HFFc6 (cell line): ENCODE measurements at regions not wholly inside any gene's neighbourhood (a gene's known extent, or its start where the extent isn't known, plus 50 kb on each side); places are given as distances from the start of the nearest gene placed in this dataset.

Experiments
- DNase-seq: peaks from one replicate; pipeline ENCODE4 v3.0.0-alpha.2; 2018
- H3K27ac Mint-ChIP-seq: 2 replicates; pipeline ENCODE4 v1.8.0; 2020; ENCODE audit warnings: mild to moderate bottlenecking, mixed read lengths
- H3K27me3 Mint-ChIP-seq: 2 replicates; pipeline ENCODE4 v1.8.0; 2021; ENCODE audit warnings: mild to moderate bottlenecking, moderate library complexity, mixed read lengths; ENCODE audit not compliant: insufficient read depth
- H3K36me3 Mint-ChIP-seq: 2 replicates; pipeline ENCODE4 v1.8.0; 2021; ENCODE audit warnings: low read depth, mixed read lengths
- H3K4me1 Mint-ChIP-seq: 2 replicates; pipeline ENCODE4 v1.8.0; 2020; ENCODE audit warnings: low read depth, mixed read lengths
- H3K4me3 Mint-ChIP-seq: 2 replicates; pipeline ENCODE4 v1.8.0; 2020; ENCODE audit warnings: mild to moderate bottlenecking, moderate library complexity, mixed read lengths
- H3K9me3 Mint-ChIP-seq: 2 replicates; pipeline ENCODE4 v1.8.0; 2020; ENCODE audit warnings: mild to moderate bottlenecking, mixed read lengths
- CTCF ChIP-seq: fragments of 200-600 bp; sonication (generic); IDR thresholded peaks from 2 replicates; pipeline ENCODE4 v1.5.0; 2021; ENCODE audit warnings: antibody characterized with exemption, mild to moderate bottlenecking

GRCh38 chr9:20255052-20255451 is 367.2 kb downstream of the MLLT3 start:
- no peaks in the 10 kb centered on the region for H3K4me1 Mint-ChIP-seq
- H3K9me3 Mint-ChIP-seq, result no peaks in the 10 kb centered on the region
- no peak overlapping the region for H3K27ac Mint-ChIP-seq
- no peak for DNase-seq
- H3K4me3 Mint-ChIP-seq, result no peak overlapping the region
- H3K27me3 Mint-ChIP-seq, result peaks cover 14% of the 10 kb centered on the region
- no peaks in the 10 kb centered on the region for H3K36me3 Mint-ChIP-seq
- TF ChIP-seq CTCF, result no peak

GRCh38 chr9:20253635-20254034 is 368.7 kb downstream of the MLLT3 start:
- no peak for DNase-seq
- Mint-ChIP-seq H3K36me3 (no peaks in the 10 kb centered on the region), H3K4me3 (no peak overlapping the region), H3K27ac (no peak overlapping the region), H3K27me3 (peaks cover 10% of the 10 kb centered on the region), H3K4me1 (no peaks in the 10 kb centered on the region), H3K9me3 (no peaks in the 10 kb centered on the region)
- TF ChIP-seq CTCF, result no peak

GRCh38 chr9:20252778-20253177 is 369.5 kb downstream of the MLLT3 start:
- TF ChIP-seq CTCF, result no peak
- H3K4me3 Mint-ChIP-seq, result no peak overlapping the region

GRCh38 chr9:20250791-20251190 is 371.5 kb downstream of the MLLT3 start:
- H3K36me3 Mint-ChIP-seq, result no peaks in the 10 kb centered on the region
- no peak for DNase-seq
- H3K27me3 Mint-ChIP-seq, result peaks cover 5% of the 10 kb centered on the region
- no peak overlapping the region for H3K4me3 Mint-ChIP-seq
- no peak overlapping the region for H3K27ac Mint-ChIP-seq
- no peaks in the 10 kb centered on the region for H3K9me3 Mint-ChIP-seq
- no peaks in the 10 kb centered on the region for H3K4me1 Mint-ChIP-seq
- TF ChIP-seq CTCF, result no peak

More at GRCh38 chr9:20252778-20253177, 369.5 kb downstream of the MLLT3 start:
- H3K36me3 Mint-ChIP-seq, result no peaks in the 10 kb centered on the region
- H3K9me3 Mint-ChIP-seq, result no peaks in the 10 kb centered on the region
- H3K27me3 Mint-ChIP-seq, result peaks cover 5% of the 10 kb centered on the region
- no peak for DNase-seq
- no peaks in the 10 kb centered on the region for H3K4me1 Mint-ChIP-seq
- H3K27ac Mint-ChIP-seq, result no peak overlapping the region

GRCh38 chr9:20244271-20244670 is 378.0 kb downstream of the MLLT3 start:
- Mint-ChIP-seq H3K27ac (no peak overlapping the region), H3K4me3 (no peak overlapping the region), H3K4me1 (no peaks in the 10 kb centered on the region), H3K9me3 (no peaks in the 10 kb centered on the region), H3K27me3 (peaks cover 17% of the 10 kb centered on the region), H3K36me3 (no peaks in the 10 kb centered on the region)
- no peak for TF ChIP-seq CTCF
- DNase-seq, result no peak

- Mint-ChIP-seq H3K36me3 (no peaks in the 10 kb centered on the region), H3K4me1 (no peaks in the 10 kb centered on the region), H3K27me3 (peaks cover 17% of the 10 kb centered on the region), H3K27ac (no peak overlapping the region), H3K9me3 (no peaks in the 10 kb centered on the region), H3K4me3 (no peak overlapping the region)
- TF ChIP-seq CTCF, result no peak
- no peak for DNase-seq
Measured at GRCh38 chr9:20243841-20244240, 378.5 kb downstream of the MLLT3 start.
